HEK293T (cell line): ENCODE measurements at regions not wholly inside any gene's neighbourhood (a gene's known extent, or its start where the extent isn't known, plus 50 kb on each side); places are given as distances from the start of the nearest gene placed in this dataset.

Experiments
- CTBP1 ChIP-seq: fragments of 450-650 bp; IDR thresholded peaks from 2 replicates; pipeline ENCODE4 v1.6.1; 2016; ENCODE audit warnings: borderline replicate concordance
- FOXK2 ChIP-seq: fragments of 450-650 bp; IDR thresholded peaks from 2 replicates; pipeline ENCODE4 v1.6.1; 2016; ENCODE audit warnings: mild to moderate bottlenecking
- FOXM1 ChIP-seq: fragments of 450-650 bp; IDR thresholded peaks from 2 replicates; pipeline ENCODE4 v1.6.1; 2017; ENCODE audit warnings: mild to moderate bottlenecking, borderline replicate concordance
- L3MBTL2 ChIP-seq: fragments of 450-650 bp; conservative IDR thresholded peaks from 2 replicates; pipeline ENCODE4 v1.6.1; 2016; ENCODE audit warnings: mild to moderate bottlenecking
- LEF1 ChIP-seq: fragments of 450-650 bp; IDR thresholded peaks from 2 replicates; pipeline ENCODE4 v1.6.1; 2017; ENCODE audit warnings: mild to moderate bottlenecking, borderline replicate concordance
- NFRKB ChIP-seq: fragments of 450-650 bp; IDR thresholded peaks from 2 replicates; pipeline ENCODE4 v1.6.1; 2016; ENCODE audit warnings: mild to moderate bottlenecking, moderate library complexity
- SP1 ChIP-seq: fragments of 450-650 bp; IDR thresholded peaks from 2 replicates; pipeline ENCODE4 v1.6.1; 2017
- SUZ12 ChIP-seq: fragments of 450-650 bp; IDR thresholded peaks from 2 replicates; pipeline ENCODE4 v1.6.1; 2016; ENCODE audit warnings: mild to moderate bottlenecking

DNA sequence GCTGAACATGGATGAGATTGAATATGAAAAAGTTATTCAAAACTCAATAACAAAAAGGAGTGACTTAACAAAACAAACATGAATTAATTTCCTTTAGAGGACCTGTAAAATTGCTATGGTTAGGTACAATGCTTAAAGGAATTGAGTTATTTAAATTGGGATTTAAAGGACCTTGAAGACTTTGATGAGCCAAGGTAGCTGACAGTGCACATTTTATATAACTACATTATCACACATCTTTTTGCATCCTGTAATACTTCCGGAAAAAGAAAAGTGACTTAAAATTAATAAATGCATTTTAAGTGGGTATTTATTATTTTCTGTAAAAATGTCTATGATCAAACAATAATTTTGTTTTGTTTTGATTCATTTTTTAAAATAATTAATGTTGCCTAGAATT lies 964.8 kb upstream of the SLIT2 start:
- TF ChIP-seq NFRKB (no peak), LEF1 (no peak), CTBP1 (no peak), FOXK2 (no peak), FOXM1 (no peak), L3MBTL2 (no peak), SP1 (no peak), SUZ12 (no peak)
